Lower leg skin (tissue), 4 donors: ENCODE measurements at regions not wholly inside any gene's neighbourhood (a gene's known extent, or its start where the extent isn't known, plus 50 kb on each side); places are given as distances from the start of the nearest gene placed in this dataset.
"Not testable (repeated sequence)": the region's sequence is repeated elsewhere in the genome, so short reads cannot be mapped to it uniquely, and the experiment has no call there.

Experiments
- DNase-seq, 2 donors: peaks; one replicate each; pipeline ENCODE4 v3.0.0-alpha.2; 2019; ENCODE audit warnings: low spot score in 2 of 2
- H3K4me3 ChIP-seq: fragments of 200-600 bp; sonication (generic); 2 replicates; pipeline ENCODE4 v1.5.1; 2017; ENCODE audit warnings: mild to moderate bottlenecking, low read depth; ENCODE audit not compliant: poor library complexity, severe bottlenecking
- CTCF ChIP-seq, 3 donors: fragments of 450-650 bp; IDR thresholded peaks; one replicate each; pipeline ENCODE4 v1.5.1; 2016; ENCODE audit warnings: antibody characterized with exemption in 3 of 3, mild to moderate bottlenecking in 3 of 3, moderate library complexity in 2 of 3
- POLR2A ChIP-seq, 2 donors: fragments of 450-650 bp; IDR thresholded peaks; one replicate each; pipeline ENCODE4 v1.6.1; 2016 to 2017; ENCODE audit warnings: antibody characterized with exemption in 2 of 2, mild to moderate bottlenecking in 1 of 2, moderate library complexity in 1 of 2
- WGBS, 2 donors: methylation state at CpG; one replicate each; pipeline ENCODE4 v1.1.5; 2018; 5-methylcytosine and 5-hydroxymethylcytosine counted together
- intact Hi-C: fragments of 100-400 bp; cut with DNase I; formaldehyde crosslinking; loops from one replicate; pipeline ENCODE4 v1.15.0; 2023; ENCODE audit warnings: low total_unique reads

- no peak for TF ChIP-seq POLR2A (IDR thresholded peaks at IDR 0.05)
- TF ChIP-seq CTCF (IDR thresholded peaks at IDR 0.05): no peak
- intact Hi-C loops: no loop called here
- no peak for DNase-seq
- H3K4me3 ChIP-seq: no peak overlapping the region
Measured at GRCh38 chr13:87147076-87147475, 524.1 kb upstream of the SLITRK5 start.

GRCh38 chr13:87153371-87153770 lies 517.8 kb upstream of the SLITRK5 start:
- 88 to 90% methylated on average over 3 of the region's 3 CpGs for WGBS, 2 donors
- DNase-seq: no peak
- H3K4me3 ChIP-seq: no peak overlapping the region
- intact Hi-C loops: no loop called here
- TF ChIP-seq POLR2A (IDR thresholded peaks at IDR 0.05) (no peak), CTCF (IDR thresholded peaks at IDR 0.05) (no peak)

GRCh38 chr13:87166348-87166747 lies 504.8 kb upstream of the SLITRK5 start:
- TF ChIP-seq CTCF (IDR thresholded peaks at IDR 0.05) (no peak), POLR2A (IDR thresholded peaks at IDR 0.05) (no peak)
- intact Hi-C loops: no loop called here
- no peak for DNase-seq
- 80 to 82% methylated on average over 3 of the region's 3 CpGs for WGBS, 2 donors
- H3K4me3 ChIP-seq: no peak overlapping the region

GRCh38 chr13:87168390-87168789 lies 502.8 kb upstream of the SLITRK5 start:
- intact Hi-C loops: no loop called here
- TF ChIP-seq POLR2A (IDR thresholded peaks at IDR 0.05) (no peak), CTCF (IDR thresholded peaks at IDR 0.05) (no peak)
- no peak for DNase-seq
- H3K4me3 ChIP-seq: no peak overlapping the region
- 92 to 98% methylated on average over 5 of the region's 5 CpGs for WGBS, 2 donors

- DNase-seq: no peak
- 92% methylated on average over 2 of the region's 2 CpGs for WGBS, 2 donors
- TF ChIP-seq POLR2A (IDR thresholded peaks at IDR 0.05): no peak
- intact Hi-C loops: no loop called here
- H3K4me3 ChIP-seq: no peak overlapping the region
Measured at GRCh38 chr13:87169337-87169736, 501.8 kb upstream of the SLITRK5 start.

GRCh38 chr13:87172166-87172835 lies 498.9 kb upstream of the SLITRK5 start:
- H3K4me3 ChIP-seq: no peak overlapping the region
- no peak for DNase-seq
- intact Hi-C loops: no loop called here
- TF ChIP-seq POLR2A (IDR thresholded peaks at IDR 0.05) (no peak), CTCF (IDR thresholded peaks at IDR 0.05) (no peak)
- 72 to 80% methylated on average over 7 of the region's 7 CpGs for WGBS, 2 donors

GRCh38 chr13:87185138-87185537 lies 486.0 kb upstream of the SLITRK5 start:
- intact Hi-C loops, DNase-seq, H3K4me3 ChIP-seq: not testable (repeated sequence)
- 90 to 95% methylated on average over 6 of the region's 6 CpGs for WGBS, 2 donors

GRCh38 chr13:87186647-87187046 lies 484.5 kb upstream of the SLITRK5 start:
- DNase-seq, intact Hi-C loops: not testable (repeated sequence)

GRCh38 chr13:87191485-87191884 lies 479.7 kb upstream of the SLITRK5 start:
- intact Hi-C loops, DNase-seq, H3K4me3 ChIP-seq: not testable (repeated sequence)
- 78 to 89% methylated on average over 8 of the region's 8 CpGs for WGBS, 2 donors

More at GRCh38 chr13:87186647-87187046, 484.5 kb upstream of the SLITRK5 start:
- H3K4me3 ChIP-seq: not testable (repeated sequence)
- WGBS, 2 donors: 91 to 92% methylated on average over 4 of the region's 4 CpGs
